HepG2 (cell line): ENCODE measurements at regions not wholly inside any gene's neighbourhood (a gene's known extent, or its start where the extent isn't known, plus 50 kb on each side); places are given as distances from the start of the nearest gene placed in this dataset.
A peak's percentile ranks its signal among the peaks of the same experiment; 100 is the strongest.

ENCODE experiments used
- ATAC-seq: fragments of 200-7000 bp; cut with Tn5 transposase; 3 replicates; pipeline ENCODE4 v1.9.1; 2020; ENCODE audit warnings: mild to moderate bottlenecking, moderate library complexity
- BruUV-seq: library from RNA; stranded (reverse); fragments of 400-500 nt; replicated peaks from 2 replicates; lab custom pipeline; 2021; lab: Mats Ljungman, UMichigan
- CTCF ChIA-PET: fragments of 300-600 bp; formaldehyde crosslinking; extraction: SDS; loops from one replicate; lab custom pipeline; 2021; ENCODE audit warnings: low total read pairs, inconsistent platforms, low intra/inter-chr PET ratio; lab: Yijun Ruan, JAX
- POLR2A ChIA-PET: fragments of 350-600 bp; sonication (Branson Sonifier 250); formaldehyde crosslinking; loops from one replicate; lab custom pipeline; 2020; ENCODE audit warnings: antibody characterized with exemption, inconsistent platforms; lab: Yijun Ruan, JAX
- DNase-seq: peaks from one replicate; pipeline ENCODE4 v3.0.0-alpha.2; 2015; ENCODE audit warnings: low spot score
- FAIRE-seq: peaks from 3 replicates; lab custom pipeline; 2011; peaks lifted over from hg19 to GRCh38; lab: Jason Lieb, UNC
- H2AFZ ChIP-seq: one replicate; pipeline ENCODE4 v1.6.1; 2011; ENCODE audit warnings: low read length, inconsistent platforms
- H3K27ac ChIP-seq: fragments of 300-600 bp; 3 replicates; pipeline ENCODE4 v1.8.0; 2011; ENCODE audit warnings: mixed run types, mild to moderate bottlenecking, mixed read lengths, low read length, inconsistent platforms; ENCODE audit not compliant: insufficient read depth; ENCODE audit errors: extremely low read length
- H3K27me3 ChIP-seq, 2 experiments: fragments of 200-600 bp in 1 of 2; 2 replicates in 1 of 2; 3 replicates in 1 of 2; pipeline versions ENCODE4 v1.6.0 to v1.8.0; 2011; ENCODE audit warnings: low read length in 2 of 2, mild to moderate bottlenecking in 2 of 2, moderate library complexity in 2 of 2, inconsistent platforms in 1 of 2; ENCODE audit not compliant: insufficient read depth in 2 of 2, control insufficient read depth in 1 of 2
- H3K36me3 ChIP-seq, 2 experiments: fragments of 200-600 bp in 1 of 2; replicated peaks in 1 of 2; 2 replicates in 1 of 2; 3 replicates in 1 of 2; pipeline versions ENCODE4 v1.5.1 to v1.8.0; 2011; ENCODE audit warnings: low read length in 2 of 2, inconsistent platforms in 1 of 2; ENCODE audit not compliant: insufficient read depth in 2 of 2, control insufficient read depth in 1 of 2
- H3K4me1 ChIP-seq: 2 replicates; pipeline ENCODE4 v1.5.1; 2012; ENCODE audit warnings: low read length, inconsistent platforms; ENCODE audit not compliant: insufficient read depth
- H3K4me2 ChIP-seq: 2 replicates; pipeline ENCODE4 v1.6.0; 2011; ENCODE audit warnings: low read depth, low read length, inconsistent platforms
- H3K4me3 ChIP-seq, 3 experiments: fragments of 200-600 bp in 1 of 3; sonication (generic), shearing (Covaris generic) in 1 of 3; replicated peaks in 1 of 3; 2 replicates each; pipeline ENCODE4 v1.5.1; 2011 to 2016; ENCODE audit warnings: low read length in 3 of 3, inconsistent platforms in 2 of 3, low read depth in 2 of 3, mild to moderate bottlenecking in 2 of 3, control low read depth in 1 of 3, mixed read lengths in 1 of 3; ENCODE audit not compliant: insufficient read depth in 1 of 3
- H3K79me2 ChIP-seq: one replicate; pipeline ENCODE4 v1.6.1; 2011; ENCODE audit warnings: low read length, inconsistent platforms; ENCODE audit not compliant: insufficient read depth
- H3K9ac ChIP-seq: 2 replicates; pipeline ENCODE4 v1.6.0; 2011; ENCODE audit warnings: mild to moderate bottlenecking, low read depth, low read length, inconsistent platforms; ENCODE audit not compliant: insufficient read depth
- H3K9me3 ChIP-seq: 2 replicates; pipeline ENCODE4 v1.5.1; 2012; ENCODE audit warnings: mild to moderate bottlenecking, low read length
- H4K20me1 ChIP-seq: 2 replicates; pipeline ENCODE4 v1.6.0; 2011; ENCODE audit warnings: inconsistent platforms, mild to moderate bottlenecking, low read length, moderate library complexity; ENCODE audit not compliant: insufficient read depth
- AHDC1 ChIP-seq: sonication (generic); formaldehyde crosslinking; IDR thresholded peaks from 2 replicates; pipeline ENCODE4 v1.5.1; 2020; ENCODE audit warnings: mild to moderate bottlenecking, missing genetic modification reagents, borderline replicate concordance
- BCLAF1 ChIP-seq: fragments of 450-650 bp; IDR thresholded peaks from 2 replicates; pipeline ENCODE4 v1.6.1; 2017; ENCODE audit warnings: mild to moderate bottlenecking
- MEIS1 ChIP-seq: sonication (generic); formaldehyde crosslinking; IDR thresholded peaks from 2 replicates; pipeline ENCODE4 v1.9.0; 2021; ENCODE audit warnings: mild to moderate bottlenecking, missing genetic modification reagents, moderate library complexity, borderline replicate concordance
- NCOA1 ChIP-seq: sonication (generic); formaldehyde crosslinking; IDR thresholded peaks from 2 replicates; pipeline ENCODE4 v1.9.0; 2021; ENCODE audit warnings: missing genetic modification reagents
- NFE2L2 ChIP-seq: fragments of 150-350 bp; IDR thresholded peaks from 2 replicates; pipeline ENCODE4 v1.6.1; 2014; ENCODE audit warnings: low read length
- PHB2 ChIP-seq: fragments of 450-650 bp; IDR thresholded peaks from 2 replicates; pipeline ENCODE4 v1.6.1; 2018; ENCODE audit not compliant: partially characterized antibody
- SOX6 ChIP-seq, 2 experiments: fragments of 450-650 bp in 1 of 2; sonication (generic) in 1 of 2; formaldehyde crosslinking in 1 of 2; IDR thresholded peaks; 2 replicates each; pipeline versions ENCODE4 v1.4.0 to v1.6.1; 2017 to 2020; ENCODE audit warnings: antibody characterized with exemption in 1 of 2, mild to moderate bottlenecking in 1 of 2, missing genetic modification reagents in 1 of 2
- SP4 ChIP-seq: sonication (generic); formaldehyde crosslinking; IDR thresholded peaks from 2 replicates; pipeline ENCODE4 v1.8.1; 2023; ENCODE audit warnings: mild to moderate bottlenecking, missing genetic modification reagents
- TAF15 ChIP-seq: fragments of 200-400 bp; formaldehyde crosslinking; IDR thresholded peaks from one replicate; pipeline ENCODE4 v1.6.1; 2018; ENCODE audit warnings: mild to moderate bottlenecking, low read depth, low read length; ENCODE audit not compliant: poor library complexity, severe bottlenecking
- ZNF121 ChIP-seq: sonication (generic); formaldehyde crosslinking; IDR thresholded peaks from 2 replicates; pipeline ENCODE4 v1.5.0; 2020; ENCODE audit warnings: mild to moderate bottlenecking, missing genetic modification reagents
- ZNF224 ChIP-seq: sonication (generic); formaldehyde crosslinking; IDR thresholded peaks from 2 replicates; pipeline ENCODE4 v1.5.0; 2020; ENCODE audit warnings: mild to moderate bottlenecking, missing genetic modification reagents
- ZNF747 ChIP-seq: sonication (generic); formaldehyde crosslinking; IDR thresholded peaks from 2 replicates; pipeline ENCODE4 v1.8.1; 2023; ENCODE audit warnings: missing genetic modification reagents, mild to moderate bottlenecking, borderline replicate concordance
- WGBS: methylation state at CpG from one replicate; pipeline ENCODE4 v1.1.6; 2017; ENCODE audit warnings: low lambda C conversion rate; 5-methylcytosine and 5-hydroxymethylcytosine counted together
- in situ Hi-C: cut with HindIII; loops from 2 replicates; pipeline ENCODE4 v1.10.0; 2017; ENCODE audit warnings: low pct_unique_long_range_greater_than_20kb; ENCODE audit not compliant: extremely low pct_ligation_motif_present
- intact Hi-C: fragments of 100-400 bp; cut with micrococcal nuclease; formaldehyde crosslinking; loops from one replicate; pipeline ENCODE4 v1.10.0; 2022; ENCODE audit not compliant: unreplicated experiment
- TF ChIP-seq, protein P1 (sequence below): sonication (generic); formaldehyde crosslinking; IDR thresholded peaks from 2 replicates; pipeline ENCODE4 v1.9.0; 2021; ENCODE audit warnings: missing genetic modification reagents, borderline replicate concordance
- TF ChIP-seq, protein P2 (sequence below): IDR thresholded peaks from 2 replicates; pipeline ENCODE4 v1.6.1; 2016; ENCODE audit warnings: missing genetic modification reagents, missing compliant biosample characterization

DNA sequence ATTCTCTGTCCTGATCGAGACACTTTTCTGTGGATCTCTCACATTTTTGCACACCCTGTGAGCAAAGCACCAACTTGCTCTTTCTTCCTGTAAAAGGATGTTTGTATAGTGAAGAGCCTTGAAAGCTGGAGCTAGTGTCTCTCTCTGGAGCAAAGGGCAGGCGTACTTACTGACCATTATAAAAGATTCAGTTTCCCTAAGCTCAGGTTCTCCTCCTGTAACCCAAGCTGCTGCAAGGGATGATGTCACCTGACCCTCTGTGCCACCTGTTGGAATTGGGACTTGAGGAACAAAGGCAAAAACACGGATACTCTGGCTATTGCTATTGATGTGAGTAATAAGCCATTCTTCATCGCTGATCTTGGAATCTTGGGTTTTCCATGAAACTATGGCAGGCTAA, 52.6 kb upstream of the NEMP2 start (continued):
- TF ChIP-seq SOX6 (IDR thresholded peaks at IDR 0.05): no peak
- peak; percentile 23; the same call in 1 of the 2 replicates for TF ChIP-seq SOX6 (CRISPR knock-in tag; IDR thresholded peaks at IDR 0.05)
- TF ChIP-seq AHDC1 (CRISPR knock-in tag): 0 out of 2 replicates have a peak, but pooled peaks have one; percentile 48
- 0 out of 2 replicates have a peak, but pooled peaks have one; percentile 20 for TF ChIP-seq SP4
- no peak for TF ChIP-seq MEIS1 (CRISPR knock-in tag)
- no peak for TF ChIP-seq ZNF747 (CRISPR knock-in tag)

GRCh38 chr2:190589008-190589407, 54.5 kb upstream of the NEMP2 start:
- CTCF ChIA-PET: no interaction called here
- H2AFZ ChIP-seq: no peak overlapping the region
- H3K79me2 ChIP-seq: no peaks in the 10 kb centered on the region
- ATAC-seq (no peak), FAIRE-seq (no peak), DNase-seq (no peak)
- no peaks in the 10 kb centered on the region for H3K27me3 ChIP-seq
- no peaks in the 10 kb centered on the region for H4K20me1 ChIP-seq
- H3K4me2 ChIP-seq: no peak overlapping the region
- H3K4me1 ChIP-seq: peaks cover 8% of the 10 kb centered on the region
- no peak overlapping the region for H3K9ac ChIP-seq
- intact Hi-C loops: no loop called here
- POLR2A ChIA-PET: no interaction called here
- H3K9me3 ChIP-seq: no peaks in the 10 kb centered on the region
- no peaks in the 10 kb centered on the region for H3K36me3 ChIP-seq
- in situ Hi-C loops: no loop called here
- WGBS: 0% methylated on average over 1 of the region's 1 CpG
- BruUV-seq: no TSS peak
- H3K27ac ChIP-seq: no peak overlapping the region
- H3K4me3 ChIP-seq: no peak overlapping the region
- TF ChIP-seq ZNF121 (CRISPR knock-in tag) (no peak), ZNF224 (CRISPR knock-in tag) (no peak), BCLAF1 (no peak), NFE2L2 (no peak), NCOA1 (CRISPR knock-in tag) (no peak), TAF15 (no peak), PHB2 (no peak)
- TF ChIP-seq, protein P1, sequence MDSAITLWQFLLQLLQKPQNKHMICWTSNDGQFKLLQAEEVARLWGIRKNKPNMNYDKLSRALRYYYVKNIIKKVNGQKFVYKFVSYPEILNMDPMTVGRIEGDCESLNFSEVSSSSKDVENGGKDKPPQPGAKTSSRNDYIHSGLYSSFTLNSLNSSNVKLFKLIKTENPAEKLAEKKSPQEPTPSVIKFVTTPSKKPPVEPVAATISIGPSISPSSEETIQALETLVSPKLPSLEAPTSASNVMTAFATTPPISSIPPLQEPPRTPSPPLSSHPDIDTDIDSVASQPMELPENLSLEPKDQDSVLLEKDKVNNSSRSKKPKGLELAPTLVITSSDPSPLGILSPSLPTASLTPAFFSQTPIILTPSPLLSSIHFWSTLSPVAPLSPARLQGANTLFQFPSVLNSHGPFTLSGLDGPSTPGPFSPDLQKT (CRISPR knock-in tag): no peak
- TF ChIP-seq, protein P2, sequence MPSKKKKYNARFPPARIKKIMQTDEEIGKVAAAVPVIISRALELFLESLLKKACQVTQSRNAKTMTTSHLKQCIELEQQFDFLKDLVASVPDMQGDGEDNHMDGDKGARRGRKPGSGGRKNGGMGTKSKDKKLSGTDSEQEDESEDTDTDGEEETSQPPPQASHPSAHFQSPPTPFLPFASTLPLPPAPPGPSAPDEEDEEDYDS (CRISPR knock-in tag): no peak
